ENCODE measurements at regions not wholly inside any gene's neighbourhood (a gene's known extent, or its start where the extent isn't known, plus 50 kb on each side); places are given as distances from the start of the nearest gene placed in this dataset.

GRCh38 chr6:150456466-150456865 is 87.7 kb downstream of the IYD start:
- no peak for TF ChIP-seq CTCF (IDR thresholded peaks at IDR 0.05; ENCODE audit: unreplicated experiment)
- H3K27me3 Mint-ChIP-seq: no peaks in the 10 kb centered on the region
- H3K27ac Mint-ChIP-seq: no peak overlapping the region
- H3K4me3 Mint-ChIP-seq (ENCODE audit: low read depth): no peak overlapping the region
- H3K4me1 Mint-ChIP-seq (ENCODE audit: low read depth): no peaks in the 10 kb centered on the region
- H3K36me3 Mint-ChIP-seq (ENCODE audit: insufficient read depth): no peaks in the 10 kb centered on the region
- no peaks in the 10 kb centered on the region for H3K9me3 Mint-ChIP-seq (ENCODE audit: low read depth)
- no peak for DNase-seq (ENCODE audit: low spot score, unreplicated experiment)

- no peak for DNase-seq (ENCODE audit: low spot score, unreplicated experiment)
- H3K36me3 Mint-ChIP-seq (ENCODE audit: insufficient read depth): no peaks in the 10 kb centered on the region
- no peaks in the 10 kb centered on the region for H3K4me1 Mint-ChIP-seq (ENCODE audit: low read depth)
- no peaks in the 10 kb centered on the region for H3K9me3 Mint-ChIP-seq (ENCODE audit: low read depth)
- no peak overlapping the region for H3K27ac Mint-ChIP-seq
- H3K4me3 Mint-ChIP-seq (ENCODE audit: low read depth): no peak overlapping the region
- H3K27me3 Mint-ChIP-seq: no peaks in the 10 kb centered on the region
- no peak for TF ChIP-seq CTCF (IDR thresholded peaks at IDR 0.05; ENCODE audit: unreplicated experiment)
These were observed 88.3 kb downstream of the IYD start for GRCh38 chr6:150456902-150457643.

- Mint-ChIP-seq H3K4me3 (ENCODE audit: low read depth) (no peak overlapping the region), H3K9me3 (ENCODE audit: low read depth) (no peaks in the 10 kb centered on the region), H3K36me3 (ENCODE audit: insufficient read depth) (no peaks in the 10 kb centered on the region), H3K4me1 (ENCODE audit: low read depth) (no peaks in the 10 kb centered on the region), H3K27me3 (no peaks in the 10 kb centered on the region), H3K27ac (no peak overlapping the region)
- no peak for DNase-seq (ENCODE audit: low spot score, unreplicated experiment)
- no peak for TF ChIP-seq CTCF (IDR thresholded peaks at IDR 0.05; ENCODE audit: unreplicated experiment)
These were observed 89.8 kb downstream of the IYD start for GRCh38 chr6:150458579-150458978.

DNA sequence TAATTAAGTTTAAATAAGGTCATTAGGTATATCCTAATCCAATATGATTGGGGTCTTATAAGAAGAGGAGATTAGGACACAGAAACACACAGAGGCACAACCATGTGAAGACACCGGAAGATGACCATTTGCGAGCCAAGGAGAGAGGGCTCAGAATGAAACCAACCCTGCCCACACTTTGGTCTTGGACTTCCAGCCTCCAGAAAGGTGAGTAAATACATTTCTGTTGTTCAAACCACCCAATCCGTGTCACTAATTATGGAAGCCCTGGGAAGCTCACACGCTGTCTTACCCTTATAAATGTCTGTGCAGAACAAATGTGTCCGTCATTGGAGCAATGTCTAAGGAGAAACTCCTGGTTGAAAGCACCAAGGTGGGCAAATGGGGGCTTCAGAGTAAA is 95.0 kb downstream of the IYD start:
- H3K27me3 Mint-ChIP-seq: no peaks in the 10 kb centered on the region
- no peak for DNase-seq (ENCODE audit: low spot score, unreplicated experiment)
- no peaks in the 10 kb centered on the region for H3K4me1 Mint-ChIP-seq (ENCODE audit: low read depth)
- no peaks in the 10 kb centered on the region for H3K36me3 Mint-ChIP-seq (ENCODE audit: insufficient read depth)
- no peak overlapping the region for H3K27ac Mint-ChIP-seq
- TF ChIP-seq CTCF (IDR thresholded peaks at IDR 0.05; ENCODE audit: unreplicated experiment): no peak
- H3K4me3 Mint-ChIP-seq (ENCODE audit: low read depth): no peak overlapping the region
- no peaks in the 10 kb centered on the region for H3K9me3 Mint-ChIP-seq (ENCODE audit: low read depth)

GRCh38 chr6:150464966-150465365 is 96.2 kb downstream of the IYD start:
- no peaks in the 10 kb centered on the region for H3K36me3 Mint-ChIP-seq (ENCODE audit: insufficient read depth)
- no peaks in the 10 kb centered on the region for H3K27me3 Mint-ChIP-seq
- H3K9me3 Mint-ChIP-seq (ENCODE audit: low read depth): no peaks in the 10 kb centered on the region
- no peak for TF ChIP-seq CTCF (IDR thresholded peaks at IDR 0.05; ENCODE audit: unreplicated experiment)
- H3K27ac Mint-ChIP-seq: no peak overlapping the region
- H3K4me1 Mint-ChIP-seq (ENCODE audit: low read depth): no peaks in the 10 kb centered on the region
- H3K4me3 Mint-ChIP-seq (ENCODE audit: low read depth): no peak overlapping the region
- DNase-seq (ENCODE audit: low spot score, unreplicated experiment): no peak

Measured in progenitor cell of endocrine pancreas (in vitro differentiated cells).